LNCaP clone FGC (cell line): ENCODE measurements at regions not wholly inside any gene's neighbourhood (a gene's known extent, or its start where the extent isn't known, plus 50 kb on each side); places are given as distances from the start of the nearest gene placed in this dataset.

Experiments used
- DNase-seq: peaks from one replicate; pipeline ENCODE4 v3.0.0-alpha.2; 2011; ENCODE audit warnings: low read depth
- H3K4me3 ChIP-seq: 2 replicates; pipeline ENCODE4 v1.5.1; 2011; ENCODE audit warnings: mild to moderate bottlenecking, low read depth, low read length, control low read depth
- CTCF ChIP-seq: IDR thresholded peaks from 2 replicates; pipeline ENCODE4 v1.5.1; 2012; ENCODE audit warnings: mild to moderate bottlenecking; ENCODE audit not compliant: control insufficient read depth, insufficient read depth; ENCODE audit errors: extremely low read depth

- H3K4me3 ChIP-seq, result no peak overlapping the region
- no peak for TF ChIP-seq CTCF
- DNase-seq, result no peak
Observed at GRCh38 chr15:93913871-93914270, 317.5 kb upstream of the MCTP2 start.

GRCh38 chr15:93913310-93913709 lies 318.1 kb upstream of the MCTP2 start:
- TF ChIP-seq CTCF, result no peak
- no peak overlapping the region for H3K4me3 ChIP-seq
- DNase-seq, result no peak

GRCh38 chr15:93900476-93901400 lies 330.6 kb upstream of the MCTP2 start:
- no peak for TF ChIP-seq CTCF
- no peak for DNase-seq

GRCh38 chr15:93899817-93900216 lies 331.5 kb upstream of the MCTP2 start:
- DNase-seq, result no peak
- no peak for TF ChIP-seq CTCF

More at GRCh38 chr15:93900476-93901400, 330.6 kb upstream of the MCTP2 start:
- peak overlapping the region; percentile 12; the same call in 1 of the 2 replicates for H3K4me3 ChIP-seq

GRCh38 chr15:93897377-93897776 lies 334.0 kb upstream of the MCTP2 start:
- no peak for DNase-seq
- no peak overlapping the region for H3K4me3 ChIP-seq
- no peak for TF ChIP-seq CTCF

More at GRCh38 chr15:93899817-93900216, 331.5 kb upstream of the MCTP2 start:
- peak overlapping the region; percentile 12; the same call in 1 of the 2 replicates for H3K4me3 ChIP-seq

- no peak for DNase-seq
- H3K4me3 ChIP-seq, result no peak overlapping the region
- no peak for TF ChIP-seq CTCF
Observed at GRCh38 chr15:93895976-93896770, 335.2 kb upstream of the MCTP2 start.
